ENCODE measurements at regions not wholly inside any gene's neighbourhood (a gene's known extent, or its start where the extent isn't known, plus 50 kb on each side); places are given as distances from the start of the nearest gene placed in this dataset.

DNA sequence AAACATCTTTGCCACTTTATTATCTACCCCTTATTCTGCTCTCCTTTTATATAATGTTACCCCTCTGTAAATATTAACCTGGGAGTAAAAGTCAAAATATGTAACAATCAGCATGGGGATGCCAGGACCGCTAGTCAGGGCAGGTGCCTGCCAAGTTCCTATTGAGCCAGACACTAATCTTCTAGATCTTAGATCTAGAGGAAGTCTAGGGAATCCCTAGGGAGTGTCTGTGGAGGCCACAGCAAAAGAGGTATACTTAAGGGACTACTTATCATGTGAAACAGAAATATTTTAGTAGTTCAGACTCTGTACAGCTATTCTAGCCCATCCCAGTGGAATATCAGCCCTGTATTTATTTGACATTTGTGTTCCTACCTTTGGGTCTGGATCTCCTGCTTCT, 600.8 kb upstream of the CDH2 start:
- Histone ChIP-seq H2AFZ (ENCODE audit: low read length) (no peak overlapping the region), H3K79me2 (ENCODE audit: insufficient read depth, low read length) (no peaks in the 10 kb centered on the region), H3K9me3 (ENCODE audit: insufficient read depth, low read depth, low read length) (no peaks in the 10 kb centered on the region), H3K27me3 (ENCODE audit: insufficient read depth, low read length, poor library complexity, severe bottlenecking) (no peaks in the 10 kb centered on the region), H3K9me2 (replicated peaks; ENCODE audit: low read depth, low read length) (no peaks in the 10 kb centered on the region), H3K4me1 (ENCODE audit: insufficient read depth, low read length, poor library complexity, severe bottlenecking) (no peaks in the 10 kb centered on the region), H3K9ac (ENCODE audit: low read depth, low read length, poor library complexity, severe bottlenecking) (no peak overlapping the region), H3K4me2 (ENCODE audit: low read depth, low read length, poor library complexity, severe bottlenecking) (no peak overlapping the region), H3K4me3 (ENCODE audit: low read length, poor library complexity, severe bottlenecking) (no peak overlapping the region), H4K20me1 (ENCODE audit: insufficient read depth, low read length, poor library complexity, severe bottlenecking) (no peaks in the 10 kb centered on the region), H3F3A (ENCODE audit: low read depth) (no peaks in the 10 kb centered on the region), H3K36me3 (ENCODE audit: insufficient read depth, low read length) (no peaks in the 10 kb centered on the region)
- no peak for TF ChIP-seq EZH2phosphoT487 (IDR thresholded peaks at IDR 0.05; ENCODE audit: borderline replicate concordance)
- TF ChIP-seq, protein P1, sequence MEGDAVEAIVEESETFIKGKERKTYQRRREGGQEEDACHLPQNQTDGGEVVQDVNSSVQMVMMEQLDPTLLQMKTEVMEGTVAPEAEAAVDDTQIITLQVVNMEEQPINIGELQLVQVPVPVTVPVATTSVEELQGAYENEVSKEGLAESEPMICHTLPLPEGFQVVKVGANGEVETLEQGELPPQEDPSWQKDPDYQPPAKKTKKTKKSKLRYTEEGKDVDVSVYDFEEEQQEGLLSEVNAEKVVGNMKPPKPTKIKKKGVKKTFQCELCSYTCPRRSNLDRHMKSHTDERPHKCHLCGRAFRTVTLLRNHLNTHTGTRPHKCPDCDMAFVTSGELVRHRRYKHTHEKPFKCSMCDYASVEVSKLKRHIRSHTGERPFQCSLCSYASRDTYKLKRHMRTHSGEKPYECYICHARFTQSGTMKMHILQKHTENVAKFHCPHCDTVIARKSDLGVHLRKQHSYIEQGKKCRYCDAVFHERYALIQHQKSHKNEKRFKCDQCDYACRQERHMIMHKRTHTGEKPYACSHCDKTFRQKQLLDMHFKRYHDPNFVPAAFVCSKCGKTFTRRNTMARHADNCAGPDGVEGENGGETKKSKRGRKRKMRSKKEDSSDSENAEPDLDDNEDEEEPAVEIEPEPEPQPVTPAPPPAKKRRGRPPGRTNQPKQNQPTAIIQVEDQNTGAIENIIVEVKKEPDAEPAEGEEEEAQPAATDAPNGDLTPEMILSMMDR (conservative IDR thresholded peaks at IDR 0.05; ENCODE audit: low read length) = no peak

DNA sequence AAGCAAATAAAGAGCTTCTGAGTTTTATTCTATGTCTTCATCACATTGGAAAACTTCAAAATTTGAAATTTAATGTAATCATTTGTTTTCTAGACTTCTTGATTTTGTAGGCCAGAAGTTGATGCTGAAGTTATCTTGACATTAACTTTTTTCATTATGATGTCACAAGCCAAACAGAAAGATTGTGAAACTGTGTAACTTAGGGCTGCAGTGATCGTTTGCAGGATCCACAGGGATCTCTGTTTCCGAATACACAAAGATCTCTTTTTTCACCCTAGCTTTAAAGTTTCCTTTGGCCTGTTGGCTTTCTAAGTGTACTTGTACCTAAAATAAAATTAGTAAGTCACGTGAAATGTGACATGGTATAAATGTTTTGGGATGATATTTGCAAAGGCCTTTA, 594.9 kb upstream of the CDH2 start:
- H3K9me3 ChIP-seq (ENCODE audit: insufficient read depth, low read depth, low read length) = no peaks in the 10 kb centered on the region
- H3K36me3 ChIP-seq (ENCODE audit: insufficient read depth, low read length) = no peaks in the 10 kb centered on the region
- H3K4me3 ChIP-seq (ENCODE audit: low read length, poor library complexity, severe bottlenecking) = no peak overlapping the region
- no peak overlapping the region for H3K9ac ChIP-seq (ENCODE audit: low read depth, low read length, poor library complexity, severe bottlenecking)
- no peaks in the 10 kb centered on the region for H4K20me1 ChIP-seq (ENCODE audit: insufficient read depth, low read length, poor library complexity, severe bottlenecking)
- H3K4me1 ChIP-seq (ENCODE audit: insufficient read depth, low read length, poor library complexity, severe bottlenecking) = no peaks in the 10 kb centered on the region
- H3K9me2 ChIP-seq (replicated peaks; ENCODE audit: low read depth, low read length) = no peaks in the 10 kb centered on the region; the same call in 1 of the 2 replicates
- H3F3A ChIP-seq (ENCODE audit: low read depth) = no peaks in the 10 kb centered on the region
- no peak for TF ChIP-seq EZH2phosphoT487 (IDR thresholded peaks at IDR 0.05; ENCODE audit: borderline replicate concordance)
- TF ChIP-seq, protein P1 (conservative IDR thresholded peaks at IDR 0.05; ENCODE audit: low read length) = no peak
- H3K79me2 ChIP-seq (ENCODE audit: insufficient read depth, low read length) = no peaks in the 10 kb centered on the region
- no peak overlapping the region for H2AFZ ChIP-seq (ENCODE audit: low read length)
- H3K4me2 ChIP-seq (ENCODE audit: low read depth, low read length, poor library complexity, severe bottlenecking) = no peak overlapping the region
- H3K27me3 ChIP-seq (ENCODE audit: insufficient read depth, low read length, poor library complexity, severe bottlenecking) = no peaks in the 10 kb centered on the region

DNA sequence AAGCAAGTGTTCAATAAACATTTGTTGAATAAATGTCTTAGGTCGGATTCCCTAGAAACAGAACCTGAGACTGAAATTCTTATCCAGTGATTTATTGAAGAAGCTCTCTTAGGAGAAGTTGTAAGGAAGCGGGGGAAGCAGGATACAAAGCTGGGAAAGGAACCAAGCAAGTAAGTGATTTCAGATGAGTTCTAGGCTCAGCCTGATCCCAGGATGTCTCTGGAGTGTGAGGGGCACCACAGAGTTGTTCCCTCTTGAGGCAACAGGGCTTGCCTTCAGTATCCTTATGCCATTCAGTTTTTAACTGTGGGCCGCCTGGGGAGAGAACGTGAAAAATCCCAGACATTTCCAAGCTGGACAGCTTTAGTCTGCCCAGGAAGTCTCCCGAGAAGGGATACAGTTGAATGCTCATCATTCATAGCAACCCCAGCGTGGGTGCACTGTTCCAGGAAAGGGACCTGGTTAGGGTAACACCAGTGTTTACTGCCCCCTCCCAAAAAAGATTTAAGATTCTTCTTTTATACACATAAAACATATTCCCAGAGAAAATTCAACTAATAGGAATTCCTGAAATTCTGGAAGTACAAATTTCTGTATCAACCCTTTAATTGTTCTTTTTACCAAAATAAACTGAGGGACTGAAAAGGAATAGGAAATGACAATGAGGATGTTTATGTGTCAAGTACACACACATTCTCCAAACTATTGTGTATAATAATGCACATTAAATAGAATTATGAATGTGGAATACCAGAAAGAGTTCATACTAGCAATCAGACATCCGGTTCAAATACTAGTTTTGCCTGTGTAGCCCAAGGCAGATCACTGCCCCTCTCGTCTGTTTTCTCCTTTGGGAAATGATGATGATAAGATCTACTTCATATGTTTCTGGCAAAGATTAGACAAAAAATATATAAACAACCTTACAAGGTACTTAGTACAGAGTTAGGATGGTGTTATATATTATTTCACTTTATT, 592.1 kb upstream of the CDH2 start:
- Histone ChIP-seq H3F3A (ENCODE audit: low read depth) (no peaks in the 10 kb centered on the region), H3K79me2 (ENCODE audit: insufficient read depth, low read length) (no peaks in the 10 kb centered on the region), H4K20me1 (ENCODE audit: insufficient read depth, low read length, poor library complexity, severe bottlenecking) (no peaks in the 10 kb centered on the region), H3K4me1 (ENCODE audit: insufficient read depth, low read length, poor library complexity, severe bottlenecking) (no peaks in the 10 kb centered on the region), H3K9me2 (replicated peaks; ENCODE audit: low read depth, low read length) (no peaks in the 10 kb centered on the region; the same call in 1 of the 2 replicates), H3K9ac (ENCODE audit: low read depth, low read length, poor library complexity, severe bottlenecking) (no peak overlapping the region), H2AFZ (ENCODE audit: low read length) (no peak overlapping the region), H3K9me3 (ENCODE audit: insufficient read depth, low read depth, low read length) (no peaks in the 10 kb centered on the region), H3K4me3 (ENCODE audit: low read length, poor library complexity, severe bottlenecking) (no peak overlapping the region), H3K4me2 (ENCODE audit: low read depth, low read length, poor library complexity, severe bottlenecking) (no peak overlapping the region), H3K36me3 (ENCODE audit: insufficient read depth, low read length) (no peaks in the 10 kb centered on the region), H3K27me3 (ENCODE audit: insufficient read depth, low read length, poor library complexity, severe bottlenecking) (no peaks in the 10 kb centered on the region)
- TF ChIP-seq EZH2phosphoT487 (IDR thresholded peaks at IDR 0.05; ENCODE audit: borderline replicate concordance) = no peak
- TF ChIP-seq, protein P1 (conservative IDR thresholded peaks at IDR 0.05; ENCODE audit: low read length) = no peak
